ENCODE measurements at regions not wholly inside any gene's neighbourhood (a gene's known extent, or its start where the extent isn't known, plus 50 kb on each side); places are given as distances from the start of the nearest gene placed in this dataset.

DNA sequence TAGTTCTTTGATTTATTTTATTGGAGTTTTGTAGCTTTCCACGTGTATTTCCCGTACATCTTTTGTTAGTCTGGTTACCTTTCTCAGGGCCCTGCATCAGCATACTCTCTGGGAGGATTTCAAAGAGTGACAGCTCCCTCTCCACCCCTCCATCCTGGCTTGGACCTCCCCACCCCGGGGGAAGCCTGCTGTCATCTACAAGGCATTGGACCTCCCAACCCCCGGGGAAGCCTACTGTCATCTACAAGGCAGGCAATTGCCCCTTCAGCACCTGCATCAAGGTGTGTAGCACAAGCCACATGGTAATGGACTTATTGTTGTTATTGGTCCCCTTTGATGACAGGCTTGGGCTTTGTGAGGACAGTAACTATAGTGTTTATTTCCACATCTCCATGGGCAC lies 390.1 kb downstream of the TCERG1L start:
- WGBS, 2 donors, result 73 to 75% methylated on average over 4 of the region's 4 CpGs
- Histone ChIP-seq H3K4me1 (no peaks in the 10 kb centered on the region), H3K4me3 (no peak overlapping the region)

DNA sequence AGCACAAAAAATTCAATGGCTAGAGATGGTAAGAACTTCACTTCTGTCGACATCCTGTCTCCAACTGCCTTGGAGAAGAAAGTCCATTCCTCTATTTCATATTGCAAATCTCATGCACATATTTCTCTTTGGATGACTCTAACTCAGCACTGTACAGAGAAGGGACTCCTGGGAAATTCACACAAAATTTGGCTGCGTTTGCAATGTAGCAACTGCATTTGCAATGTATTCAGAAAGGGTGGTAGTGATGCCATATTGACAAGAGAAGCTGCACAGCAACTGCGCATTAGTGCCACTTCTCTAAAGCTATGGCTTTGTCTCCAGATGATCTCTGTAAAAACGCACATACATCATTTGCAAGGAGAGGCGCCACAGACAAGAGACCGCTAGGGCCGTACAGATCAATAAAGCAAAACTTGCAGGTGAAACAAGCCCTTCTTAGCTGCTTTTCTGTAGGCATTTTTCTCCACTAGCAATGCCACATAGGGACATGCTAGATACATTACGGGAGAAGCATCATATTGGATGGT lies 389.5 kb downstream of the TCERG1L start:
- peaks cover 0 to under 1% (median 0%) of the 10 kb centered on the region in 3 donors for H3K4me1 ChIP-seq
- H3K27me3 ChIP-seq, result peaks cover 0 to 29% (median 0%) of the 10 kb centered on the region in 4 donors
- H3K4me3 ChIP-seq, result no peak overlapping the region
- H3K9me3 ChIP-seq, result no peaks in the 10 kb centered on the region
- TF ChIP-seq CTCF (IDR thresholded peaks at IDR 0.05) (no peak), POLR2A (IDR thresholded peaks at IDR 0.05) (no peak)
- 84 to 87% methylated on average over 8 of the region's 8 CpGs for WGBS, 2 donors
- no peaks in the 10 kb centered on the region for H3K36me3 ChIP-seq
- no peak for DNase-seq
- H3K27ac ChIP-seq, result no peak overlapping the region
- intact Hi-C loops (cut with DNase I), result no loop called here

More for the DNA sequence above, 390.1 kb downstream of the TCERG1L start:
- Histone ChIP-seq H3K27ac (no peak overlapping the region), H3K9me3 (no peaks in the 10 kb centered on the region), H3K36me3 (no peaks in the 10 kb centered on the region), H3K27me3 (peaks cover 0 to 29% (median 0%) of the 10 kb centered on the region in 4 donors)
- DNase-seq, result no peak
- TF ChIP-seq POLR2A (IDR thresholded peaks at IDR 0.05), result no peak
- no peak for TF ChIP-seq CTCF (IDR thresholded peaks at IDR 0.05)
- intact Hi-C loops (cut with DNase I), result no loop called here

DNA sequence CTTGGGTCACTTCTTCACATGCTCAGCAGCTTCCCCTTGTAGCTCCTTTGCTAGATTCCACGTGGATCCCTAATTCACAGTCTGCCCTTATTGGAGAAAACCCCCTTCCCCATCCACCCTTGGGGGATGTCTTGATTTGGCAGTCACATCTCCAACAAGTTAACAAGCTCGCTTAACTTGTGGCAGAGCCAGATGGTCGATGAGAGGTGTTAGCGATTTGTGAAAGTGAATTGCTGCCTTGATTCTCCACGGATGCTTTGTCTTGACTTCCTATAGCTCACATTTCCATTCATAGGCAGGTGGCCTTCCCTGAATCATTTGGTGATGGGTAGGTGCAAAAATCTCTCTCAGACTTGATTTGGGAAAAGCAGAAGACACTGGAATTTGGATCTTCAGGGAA lies 387.9 kb downstream of the TCERG1L start:
- H3K27me3 ChIP-seq, result peaks cover 0 to 41% (median 0%) of the 10 kb centered on the region in 4 donors
- H3K27ac ChIP-seq, result no peak overlapping the region
- 52 to 71% methylated on average over 5 of the region's 5 CpGs for WGBS, 2 donors
- H3K4me1 ChIP-seq, result peaks cover 0 to 5% (median 0%) of the 10 kb centered on the region in 3 donors
- no peak overlapping the region for H3K4me3 ChIP-seq
- DNase-seq, result no peak
- TF ChIP-seq POLR2A (IDR thresholded peaks at IDR 0.05) (no peak), CTCF (IDR thresholded peaks at IDR 0.05) (no peak)
- H3K9me3 ChIP-seq, result no peaks in the 10 kb centered on the region
- intact Hi-C loops (cut with DNase I), result no loop called here
- H3K36me3 ChIP-seq, result no peaks in the 10 kb centered on the region

DNA sequence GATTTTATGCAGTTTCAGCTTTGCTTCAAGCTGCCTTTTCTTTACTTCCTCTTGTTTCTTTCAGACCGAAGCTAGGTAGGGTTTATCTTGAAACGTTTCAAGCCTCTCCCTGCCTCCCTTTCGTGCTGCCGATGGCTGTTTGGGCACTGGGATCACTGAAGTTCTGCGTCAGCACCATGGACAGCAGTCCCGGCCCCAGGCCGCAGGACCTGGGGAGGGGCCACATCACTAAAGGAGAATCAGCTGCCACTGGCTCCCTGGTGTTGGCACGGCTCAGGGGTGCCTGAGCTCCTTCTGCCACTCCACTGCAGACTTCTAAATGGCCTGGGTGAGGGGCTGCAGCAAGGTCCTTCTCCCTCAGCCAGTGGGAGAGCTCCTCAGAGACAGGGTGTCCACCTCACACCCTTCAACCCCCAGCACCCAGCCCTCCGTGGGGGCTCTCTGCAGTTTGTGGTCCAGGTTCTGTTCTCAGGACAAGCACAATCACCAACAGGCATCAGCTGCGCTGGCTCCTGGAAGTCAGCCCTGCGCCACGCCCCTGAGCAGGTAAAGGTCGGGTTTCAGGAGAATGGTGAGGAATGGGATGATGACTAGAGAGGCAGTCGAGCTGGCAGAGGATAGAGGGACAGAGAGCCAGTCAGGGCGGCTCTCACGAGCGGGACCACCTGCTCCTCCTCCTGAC lies 387.2 kb downstream of the TCERG1L start:
- intact Hi-C loops (cut with DNase I), result no loop called here
- peaks cover 0 to 47% (median 0%) of the 10 kb centered on the region in 4 donors for H3K27me3 ChIP-seq
- WGBS, 2 donors, result 23 to 46% methylated on average over 5 to 8 of the region's 17 CpGs
- peaks cover 0 to 9% (median 0%) of the 10 kb centered on the region in 3 donors for H3K4me1 ChIP-seq
- no peak overlapping the region for H3K27ac ChIP-seq
- H3K9me3 ChIP-seq, result no peaks in the 10 kb centered on the region
- TF ChIP-seq CTCF (IDR thresholded peaks at IDR 0.05), result no peak
- no peak for TF ChIP-seq POLR2A (IDR thresholded peaks at IDR 0.05)
- DNase-seq, result no peak
- no peak overlapping the region for H3K4me3 ChIP-seq
- H3K36me3 ChIP-seq, result no peaks in the 10 kb centered on the region

GRCh38 chr10:130926442-130926841 lies 385.1 kb downstream of the TCERG1L start:
- no peak for DNase-seq
- H3K27ac ChIP-seq, result no peak overlapping the region
- H3K27me3 ChIP-seq, result peaks cover 0 to 65% (median 0%) of the 10 kb centered on the region in 4 donors
- H3K9me3 ChIP-seq, result no peaks in the 10 kb centered on the region
- no peaks in the 10 kb centered on the region for H3K36me3 ChIP-seq
- WGBS, 2 donors, result 56 to 89% methylated on average over 1 of the region's 1 CpG
- H3K4me1 ChIP-seq, result peaks cover 0 to 19% (median 0%) of the 10 kb centered on the region in 3 donors
- intact Hi-C loops (cut with DNase I), result no loop called here
- TF ChIP-seq POLR2A (IDR thresholded peaks at IDR 0.05), result no peak
- no peak for TF ChIP-seq CTCF (IDR thresholded peaks at IDR 0.05)
- no peak overlapping the region for H3K4me3 ChIP-seq
